MM.1S (cell line): ENCODE measurements at regions not wholly inside any gene's neighbourhood (a gene's known extent, or its start where the extent isn't known, plus 50 kb on each side); places are given as distances from the start of the nearest gene placed in this dataset.

ENCODE experiments used
- DNase-seq: peaks from one replicate; pipeline ENCODE4 v3.0.0-alpha.2; 2015
- H2AFZ ChIP-seq: fragments of 300-600 bp; sonication (generic); 2 replicates; pipeline ENCODE4 v1.6.0; 2016; ENCODE audit warnings: antibody characterized with exemption, low read length
- H3F3A ChIP-seq: fragments of 300-600 bp; sonication (generic); 2 replicates; pipeline ENCODE4 v1.6.1; 2016; ENCODE audit warnings: mild to moderate bottlenecking, antibody characterized with exemption, low read length, moderate library complexity, mixed read lengths; ENCODE audit not compliant: insufficient read depth
- H3K27ac ChIP-seq: fragments of 300-600 bp; sonication (generic); 2 replicates; pipeline ENCODE4 v1.5.1; 2016; ENCODE audit warnings: mild to moderate bottlenecking, low read length
- H3K27me3 ChIP-seq: fragments of 300-600 bp; sonication (generic); replicated peaks from 2 replicates; pipeline ENCODE4 v1.6.0; 2016; ENCODE audit warnings: low read length; ENCODE audit not compliant: insufficient read depth
- H3K36me3 ChIP-seq: fragments of 300-600 bp; sonication (generic); replicated peaks from 2 replicates; pipeline ENCODE4 v1.6.1; 2016; ENCODE audit warnings: mild to moderate bottlenecking, low read length, mixed read lengths; ENCODE audit not compliant: insufficient read depth
- H3K4me1 ChIP-seq: fragments of 300-600 bp; sonication (generic); 2 replicates; pipeline ENCODE4 v1.6.1; 2016; ENCODE audit warnings: low read length, mixed read lengths
- H3K4me2 ChIP-seq: fragments of 300-600 bp; sonication (generic); 2 replicates; pipeline ENCODE4 v1.6.0; 2016; ENCODE audit warnings: low read depth, low read length
- H3K4me3 ChIP-seq: fragments of 300-600 bp; sonication (generic); 2 replicates; pipeline ENCODE4 v1.5.1; 2016; ENCODE audit warnings: low read length, mixed read lengths
- H3K79me2 ChIP-seq: fragments of 300-600 bp; sonication (generic); 2 replicates; pipeline ENCODE4 v1.6.1; 2016; ENCODE audit warnings: mixed run types, low read length, mixed read lengths
- H3K9ac ChIP-seq: fragments of 300-600 bp; sonication (generic); 2 replicates; pipeline ENCODE4 v1.6.1; 2016; ENCODE audit warnings: low read length, mixed read lengths
- H3K9me2 ChIP-seq: fragments of 300-600 bp; sonication (generic); replicated peaks from 2 replicates; pipeline ENCODE4 v1.6.1; 2016; ENCODE audit warnings: mild to moderate bottlenecking, low read length, mixed read lengths; ENCODE audit not compliant: insufficient read depth
- H3K9me3 ChIP-seq: fragments of 300-600 bp; sonication (generic); replicated peaks from 2 replicates; pipeline ENCODE4 v1.6.1; 2016; ENCODE audit warnings: mild to moderate bottlenecking, low read length, mixed read lengths; ENCODE audit not compliant: insufficient read depth
- H4K20me1 ChIP-seq: fragments of 300-600 bp; sonication (generic); 2 replicates; pipeline ENCODE4 v1.6.1; 2016; ENCODE audit warnings: mild to moderate bottlenecking, low read length, moderate library complexity, mixed read lengths; ENCODE audit not compliant: insufficient read depth
- CTCF ChIP-seq: fragments of 300-600 bp; sonication (generic); IDR thresholded peaks from 2 replicates; pipeline ENCODE4 v1.5.1; 2016; ENCODE audit warnings: antibody characterized with exemption, low read length, mixed read lengths
- EZH2 ChIP-seq: fragments of 300-600 bp; sonication (generic); optimal IDR thresholded peaks from 2 replicates; pipeline ENCODE3; 2017; ENCODE audit warnings: low read depth, mild to moderate bottlenecking, antibody characterized with exemption, low read length, mixed read lengths
- EZH2phosphoT487 ChIP-seq: fragments of 300-600 bp; sonication (generic); IDR thresholded peaks from 2 replicates; pipeline ENCODE4 v1.6.1; 2018; ENCODE audit warnings: antibody characterized with exemption, low read length

- no peaks in the 10 kb centered on the region for H3K79me2 ChIP-seq
- no peak overlapping the region for H3K9ac ChIP-seq
- no peaks in the 10 kb centered on the region for H4K20me1 ChIP-seq
- H2AFZ ChIP-seq = no peak overlapping the region
- no peak overlapping the region for H3K27ac ChIP-seq
- TF ChIP-seq EZH2phosphoT487 (no peak), EZH2 (no peak), CTCF (no peak)
- no peaks in the 10 kb centered on the region for H3K36me3 ChIP-seq
- no peaks in the 10 kb centered on the region for H3K9me3 ChIP-seq
- H3K9me2 ChIP-seq = no peaks in the 10 kb centered on the region
- H3K4me1 ChIP-seq = no peaks in the 10 kb centered on the region
- no peak for DNase-seq
- no peak overlapping the region for H3K4me2 ChIP-seq
- no peak overlapping the region for H3K4me3 ChIP-seq
- H3K27me3 ChIP-seq = no peaks in the 10 kb centered on the region
- no peaks in the 10 kb centered on the region for H3F3A ChIP-seq
Observed at GRCh38 chr4:24140892-24141291, 251.0 kb upstream of the PPARGC1A start.

GRCh38 chr4:24137671-24138601, 248.1 kb upstream of the PPARGC1A start:
- Histone ChIP-seq H2AFZ (no peak overlapping the region), H3K9me2 (no peaks in the 10 kb centered on the region), H3K79me2 (no peaks in the 10 kb centered on the region), H3K4me2 (no peak overlapping the region), H3K4me3 (no peak overlapping the region), H3F3A (no peaks in the 10 kb centered on the region), H3K27ac (no peak overlapping the region), H3K36me3 (no peaks in the 10 kb centered on the region), H3K9ac (no peak overlapping the region), H3K4me1 (no peaks in the 10 kb centered on the region), H3K9me3 (no peaks in the 10 kb centered on the region), H4K20me1 (no peaks in the 10 kb centered on the region), H3K27me3 (no peaks in the 10 kb centered on the region)
- no peak for TF ChIP-seq EZH2
- TF ChIP-seq EZH2phosphoT487 = no peak
- no peak for TF ChIP-seq CTCF
- DNase-seq = no peak

- Histone ChIP-seq H3K9ac (no peak overlapping the region), H3K27ac (no peak overlapping the region), H3K4me1 (no peaks in the 10 kb centered on the region), H2AFZ (no peak overlapping the region), H3K79me2 (no peaks in the 10 kb centered on the region), H3K36me3 (no peaks in the 10 kb centered on the region), H4K20me1 (no peaks in the 10 kb centered on the region), H3K27me3 (no peaks in the 10 kb centered on the region), H3K9me3 (no peaks in the 10 kb centered on the region), H3K9me2 (no peaks in the 10 kb centered on the region), H3F3A (no peaks in the 10 kb centered on the region), H3K4me2 (no peak overlapping the region), H3K4me3 (no peak overlapping the region)
- TF ChIP-seq EZH2 (no peak), EZH2phosphoT487 (no peak), CTCF (no peak)
- DNase-seq = no peak
Observed at GRCh38 chr4:24131954-24132673, 242.3 kb upstream of the PPARGC1A start.
